Kidney tubule cell (primary cell): ENCODE measurements at regions not wholly inside any gene's neighbourhood (a gene's known extent, or its start where the extent isn't known, plus 50 kb on each side); places are given as distances from the start of the nearest gene placed in this dataset.
"Not testable (repeated sequence)": the region's sequence is repeated elsewhere in the genome, so short reads cannot be mapped to it uniquely, and the experiment has no call there.

Experiments used
- DNase-seq: peaks from one replicate; pipeline ENCODE4 v3.0.0-alpha.2; 2018; ENCODE audit warnings: low spot score

GRCh38 chr9:72471096-72471495 lies 50.3 kb upstream of the TMC1 start:
- no peak for DNase-seq

- no peak for DNase-seq
Measured at GRCh38 chr9:72467766-72468738, 53.4 kb upstream of the TMC1 start.

- no peak for DNase-seq
Measured at GRCh38 chr9:72465593-72465984, 55.8 kb upstream of the TMC1 start.

- no peak for DNase-seq
Measured at GRCh38 chr9:72464857-72465592, 56.4 kb upstream of the TMC1 start.

- peak; percentile 74 for DNase-seq
Measured at GRCh38 chr9:72462340-72462739, 59.1 kb upstream of the TMC1 start.

- DNase-seq = peak; percentile 63
Measured at GRCh38 chr9:72460342-72461312, 60.8 kb upstream of the TMC1 start.

- DNase-seq = no peak
Measured at GRCh38 chr9:72459308-72459707, 62.1 kb upstream of the TMC1 start.

- DNase-seq = no peak
Measured at GRCh38 chr9:72458153-72458552, 63.3 kb upstream of the TMC1 start.

- no peak for DNase-seq
Measured at GRCh38 chr9:72457366-72457765, 64.0 kb upstream of the TMC1 start.

GRCh38 chr9:72454871-72455491 lies 66.4 kb upstream of the TMC1 start:
- no peak for DNase-seq

- DNase-seq = no peak
Measured at GRCh38 chr9:72453797-72454196, 67.6 kb upstream of the TMC1 start.

- DNase-seq = not testable (repeated sequence)
Measured at GRCh38 chr9:72446241-72446640, 75.2 kb upstream of the TMC1 start.

GRCh38 chr9:72445306-72445995 lies 76.0 kb upstream of the TMC1 start:
- no peak for DNase-seq

GRCh38 chr9:72444435-72444834 lies 77.0 kb upstream of the TMC1 start:
- DNase-seq = no peak

- peak; percentile 66 for DNase-seq
Measured at GRCh38 chr9:72443855-72444254, 77.6 kb upstream of the TMC1 start.

GRCh38 chr9:72441848-72442607 lies 77.0 kb upstream of the ZFAND5 start:
- peak; percentile 93 for DNase-seq

GRCh38 chr9:72440992-72441847 lies 76.2 kb upstream of the ZFAND5 start:
- no peak for DNase-seq

GRCh38 chr9:72440378-72440777 lies 75.4 kb upstream of the ZFAND5 start:
- no peak for DNase-seq

GRCh38 chr9:72433616-72434267 lies 68.7 kb upstream of the ZFAND5 start:
- peak; percentile 96 for DNase-seq
